ENCODE measurements at regions not wholly inside any gene's neighbourhood (a gene's known extent, or its start where the extent isn't known, plus 50 kb on each side); places are given as distances from the start of the nearest gene placed in this dataset.
A peak's percentile ranks its signal among the peaks of the same experiment; 100 is the strongest.
"Not testable (repeated sequence)": the region's sequence is repeated elsewhere in the genome, so short reads cannot be mapped to it uniquely, and the experiment has no call there.

DNA sequence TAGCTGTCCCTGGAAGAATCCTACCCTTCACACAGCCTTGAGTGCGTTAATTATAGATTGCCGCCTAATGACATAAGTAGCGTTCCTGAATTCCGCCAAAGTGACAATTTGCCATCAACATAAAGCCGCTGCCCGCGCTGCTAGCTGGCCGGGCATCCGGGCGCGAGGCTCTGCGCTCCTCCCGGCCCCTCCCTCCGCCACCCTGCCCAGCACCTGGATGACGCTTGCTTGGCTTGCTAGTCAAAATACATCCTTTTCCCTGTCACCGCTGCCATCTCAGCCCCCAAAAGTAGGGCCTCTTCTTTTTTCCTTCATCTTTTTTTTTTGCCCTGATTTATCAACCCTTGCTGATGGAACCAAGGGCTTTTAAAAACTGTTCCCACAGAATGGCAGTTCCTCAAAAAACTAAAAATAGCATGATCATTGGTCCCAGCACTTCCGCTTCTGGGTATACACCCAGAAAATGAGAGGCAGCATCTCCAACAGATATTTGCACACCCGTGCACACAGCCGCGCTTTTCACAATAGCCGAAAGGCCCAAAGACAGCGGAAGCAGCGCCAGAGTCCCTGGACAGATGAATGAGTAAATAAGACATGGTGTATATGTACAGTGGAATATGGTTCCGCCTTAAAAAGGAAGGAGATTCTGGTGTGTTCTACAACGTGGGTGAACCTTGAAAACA is 235.2 kb downstream of the BCL11B start:
- H3K4me2 ChIP-seq = peak overlapping the region; percentile 89
- H3K9ac ChIP-seq = peak overlapping the region; percentile 36; the same call in 1 of the 2 replicates
- peak overlapping the region; percentile 75 for H3K27ac ChIP-seq
- TF ChIP-seq Cebpa-rat (IDR thresholded peaks at IDR 0.05) = no peak
- no peaks in the 10 kb centered on the region for H4K20me1 ChIP-seq
- H3K4me1 ChIP-seq = peaks cover 71% of the 10 kb centered on the region
- H3K4me3 ChIP-seq = peak overlapping the region; percentile 37
- no peaks in the 10 kb centered on the region for H3K36me3 ChIP-seq
- no peaks in the 10 kb centered on the region for H3K27me3 ChIP-seq
- H3K9me3 ChIP-seq = peaks cover 21% of the 10 kb centered on the region

DNA sequence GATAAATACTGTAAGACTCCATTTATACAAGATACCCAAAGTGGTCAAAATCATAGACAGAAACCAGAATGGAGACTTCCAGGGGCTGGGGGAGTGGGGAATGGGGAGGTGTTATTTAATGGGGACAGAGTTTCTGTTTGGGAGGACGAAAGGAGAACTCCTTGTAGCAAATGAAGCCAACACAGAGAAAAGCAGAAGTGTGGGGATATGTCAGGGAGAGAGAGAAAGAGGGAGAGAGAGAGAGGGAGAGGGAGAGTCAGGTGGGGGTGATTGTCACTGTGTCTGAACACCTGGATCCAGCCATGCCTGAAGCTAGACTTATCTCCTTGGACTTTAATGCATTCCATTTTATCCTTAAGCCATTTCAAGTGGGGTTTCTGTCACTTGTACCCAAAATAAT is 234.7 kb downstream of the BCL11B start:
- not testable (repeated sequence) for H3K36me3 ChIP-seq, H3K27me3 ChIP-seq, H4K20me1 ChIP-seq
- Histone ChIP-seq H3K4me2 (peak overlapping the region; percentile 89), H3K27ac (peak overlapping the region; percentile 75), H3K4me3 (peak overlapping the region; percentile 37; the same call in 1 of the 2 replicates), H3K9me3 (peaks cover 15% of the 10 kb centered on the region), H3K9ac (peak overlapping the region; percentile 36; the same call in 1 of the 2 replicates), H3K4me1 (peaks cover 77% of the 10 kb centered on the region)

DNA sequence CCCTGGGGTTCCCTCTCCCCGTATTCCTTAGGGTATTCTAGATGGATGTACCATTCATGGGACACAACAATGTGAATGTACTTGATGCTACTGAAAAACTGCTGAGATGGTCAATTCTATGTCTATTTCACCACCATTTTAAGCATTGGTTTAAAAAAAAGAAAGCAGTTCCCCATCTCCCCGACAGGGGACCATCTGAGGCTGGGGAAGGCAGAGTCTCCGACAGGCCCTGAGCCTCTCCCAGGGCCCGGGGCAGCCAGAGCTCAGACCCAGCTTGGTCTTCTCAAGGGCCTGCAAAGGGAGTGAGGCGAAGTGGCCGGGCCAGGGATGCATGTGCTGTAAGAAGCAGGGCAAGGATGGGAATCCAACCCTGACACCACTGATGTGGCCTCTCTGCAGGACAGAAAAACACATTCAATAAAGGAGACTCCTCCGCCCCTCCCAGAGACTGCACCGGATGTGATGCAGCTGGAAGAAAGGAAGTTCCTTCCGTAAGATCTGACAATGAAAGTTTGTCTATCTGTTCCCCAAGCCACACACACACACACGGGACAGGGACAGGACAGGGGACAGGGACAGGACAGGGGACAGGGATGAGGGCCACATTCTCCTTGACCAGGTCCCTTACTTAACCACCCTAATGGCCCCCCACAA is 234.1 kb downstream of the BCL11B start:
- no peak overlapping the region for H3K4me3 ChIP-seq
- H4K20me1 ChIP-seq = no peaks in the 10 kb centered on the region
- no peaks in the 10 kb centered on the region for H3K36me3 ChIP-seq
- H3K27me3 ChIP-seq = no peaks in the 10 kb centered on the region
- peak overlapping the region; percentile 89 for H3K4me2 ChIP-seq
- no peak overlapping the region for H3K9ac ChIP-seq
- H3K4me1 ChIP-seq = peaks cover 82% of the 10 kb centered on the region
- H3K27ac ChIP-seq = peak overlapping the region; percentile 75
- TF ChIP-seq Cebpa-rat (IDR thresholded peaks at IDR 0.05) = no peak
- H3K9me3 ChIP-seq = peaks cover 9% of the 10 kb centered on the region

DNA sequence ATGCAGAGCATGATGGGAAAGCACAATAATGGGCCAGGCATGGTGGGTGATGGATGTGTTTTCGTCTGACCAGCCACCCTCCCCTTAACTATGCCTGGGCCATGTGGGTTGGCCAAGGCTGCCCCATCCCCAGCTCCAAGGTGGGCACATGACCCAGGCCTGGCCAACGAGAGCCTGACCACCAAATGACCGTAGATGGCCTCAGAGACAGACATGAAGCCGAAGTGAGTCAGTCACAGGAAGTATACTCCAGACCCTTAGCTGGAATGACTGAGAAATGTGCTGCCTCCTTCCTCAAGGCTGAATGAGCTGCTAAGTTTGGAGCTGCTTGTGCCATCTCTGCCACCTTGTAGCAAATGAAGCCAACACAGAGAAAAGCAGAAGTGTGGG is 233.6 kb downstream of the BCL11B start:
- Histone ChIP-seq H3K27ac (peak overlapping the region; percentile 75), H3K4me1 (peaks cover 87% of the 10 kb centered on the region), H3K9ac (no peak overlapping the region), H3K36me3 (no peaks in the 10 kb centered on the region), H3K4me3 (no peak overlapping the region), H4K20me1 (no peaks in the 10 kb centered on the region), H3K27me3 (no peaks in the 10 kb centered on the region), H3K4me2 (peak overlapping the region; percentile 89), H3K9me3 (peaks cover 4% of the 10 kb centered on the region)
- no peak for TF ChIP-seq Cebpa-rat (IDR thresholded peaks at IDR 0.05)

DNA sequence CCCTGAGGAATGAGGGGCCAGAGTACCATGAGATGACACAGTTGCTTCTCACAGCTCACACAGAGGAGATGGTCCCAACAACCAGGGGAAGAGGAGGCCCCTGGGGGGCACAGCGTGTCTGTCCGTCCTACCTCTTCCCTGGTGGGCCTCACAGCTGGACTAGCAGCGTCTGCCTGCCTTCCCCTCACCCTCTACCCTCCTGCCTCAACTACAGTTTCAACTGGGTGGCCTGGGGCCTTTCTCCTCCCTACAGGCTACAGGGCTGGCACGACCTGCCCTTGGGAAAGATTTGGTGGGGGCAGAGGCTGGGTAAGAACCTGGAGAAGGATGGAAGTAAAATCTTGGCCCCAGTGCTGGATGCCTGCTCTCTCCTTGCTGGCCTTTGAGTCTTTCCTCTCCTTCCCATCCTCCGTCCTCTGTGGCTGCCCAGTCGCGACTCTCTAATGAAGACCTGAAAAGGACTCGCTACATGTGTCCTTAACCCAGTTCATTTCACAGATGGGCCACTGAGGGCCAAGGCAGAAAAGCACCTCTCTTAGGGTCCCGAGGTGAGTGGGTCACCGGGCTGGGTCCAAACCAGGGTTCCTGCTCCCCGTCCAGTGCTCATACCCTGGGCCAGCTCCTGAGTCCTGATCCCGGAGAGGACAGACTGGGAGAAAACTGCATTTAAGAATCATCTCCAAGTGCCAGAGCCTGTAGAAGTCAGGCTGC is 232.5 kb downstream of the BCL11B start:
- H3K27me3 ChIP-seq = no peaks in the 10 kb centered on the region
- no peaks in the 10 kb centered on the region for H3K36me3 ChIP-seq
- H3K4me2 ChIP-seq = peak overlapping the region; percentile 89
- H3K27ac ChIP-seq = peak overlapping the region; percentile 81
- no peak overlapping the region for H3K4me3 ChIP-seq
- H3K4me1 ChIP-seq = peaks cover 95% of the 10 kb centered on the region
- TF ChIP-seq Cebpa-rat (IDR thresholded peaks at IDR 0.05) = no peak
- 0 out of 2 replicates have a peak overlapping the region, but pooled peaks have one; percentile 29 for H3K9ac ChIP-seq
- H4K20me1 ChIP-seq = no peaks in the 10 kb centered on the region
- no peaks in the 10 kb centered on the region for H3K9me3 ChIP-seq

DNA sequence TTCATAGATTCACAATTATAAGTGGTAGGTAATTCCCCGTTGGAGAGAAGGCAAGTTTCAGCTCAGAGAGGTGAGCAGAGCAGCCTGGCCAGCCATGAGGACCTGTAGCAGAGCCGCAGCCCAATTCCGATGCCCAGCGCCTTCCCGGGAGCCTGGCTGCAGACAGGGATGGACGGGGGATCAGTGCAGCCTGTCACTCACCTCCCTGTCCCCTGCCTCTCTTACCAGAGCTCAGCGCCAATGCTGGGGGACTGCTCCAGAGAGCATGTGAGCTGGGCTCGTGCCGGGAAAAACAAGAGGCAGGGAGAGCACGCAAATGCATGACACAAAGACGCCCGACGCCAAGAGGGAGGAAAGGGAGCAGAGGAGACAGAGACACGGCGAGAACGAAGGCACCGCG is 231.9 kb downstream of the BCL11B start:
- Histone ChIP-seq H3K4me3 (no peak overlapping the region), H3K9me3 (no peaks in the 10 kb centered on the region), H3K36me3 (no peaks in the 10 kb centered on the region), H3K4me2 (peak overlapping the region; percentile 89), H4K20me1 (no peaks in the 10 kb centered on the region), H3K27ac (peak overlapping the region; percentile 81), H3K4me1 (peaks cover 91% of the 10 kb centered on the region), H3K9ac (no peak overlapping the region), H3K27me3 (no peaks in the 10 kb centered on the region)
- TF ChIP-seq Cebpa-rat (IDR thresholded peaks at IDR 0.05) = no peak

DNA sequence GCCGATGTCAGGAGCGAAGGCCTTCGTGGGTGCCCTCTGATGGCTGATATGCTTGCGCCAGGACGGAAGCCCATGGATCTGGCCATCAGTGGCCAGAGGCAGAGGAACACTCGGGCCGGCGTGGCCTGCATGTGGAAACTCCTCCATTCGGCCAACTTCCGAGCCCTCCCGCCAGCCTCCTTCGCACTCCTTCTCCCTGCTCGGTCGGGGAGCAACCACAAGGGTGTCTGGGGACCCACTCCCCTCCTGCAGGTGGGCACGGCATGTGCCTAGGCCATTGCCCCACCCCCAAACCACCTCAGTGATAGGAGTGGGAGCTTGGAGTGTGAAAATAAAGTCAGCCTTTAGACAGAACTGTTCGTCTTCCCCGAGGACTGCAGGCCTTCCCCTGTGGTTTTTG is 231.3 kb downstream of the BCL11B start:
- TF ChIP-seq Cebpa-rat (IDR thresholded peaks at IDR 0.05) = no peak
- Histone ChIP-seq H3K4me2 (peak overlapping the region; percentile 89), H3K36me3 (no peaks in the 10 kb centered on the region), H3K4me3 (no peak overlapping the region; the same call in 1 of the 2 replicates), H3K9ac (no peak overlapping the region), H3K27ac (peak overlapping the region; percentile 81), H3K4me1 (peaks cover 89% of the 10 kb centered on the region), H4K20me1 (no peaks in the 10 kb centered on the region), H3K9me3 (no peaks in the 10 kb centered on the region), H3K27me3 (no peaks in the 10 kb centered on the region)

DNA sequence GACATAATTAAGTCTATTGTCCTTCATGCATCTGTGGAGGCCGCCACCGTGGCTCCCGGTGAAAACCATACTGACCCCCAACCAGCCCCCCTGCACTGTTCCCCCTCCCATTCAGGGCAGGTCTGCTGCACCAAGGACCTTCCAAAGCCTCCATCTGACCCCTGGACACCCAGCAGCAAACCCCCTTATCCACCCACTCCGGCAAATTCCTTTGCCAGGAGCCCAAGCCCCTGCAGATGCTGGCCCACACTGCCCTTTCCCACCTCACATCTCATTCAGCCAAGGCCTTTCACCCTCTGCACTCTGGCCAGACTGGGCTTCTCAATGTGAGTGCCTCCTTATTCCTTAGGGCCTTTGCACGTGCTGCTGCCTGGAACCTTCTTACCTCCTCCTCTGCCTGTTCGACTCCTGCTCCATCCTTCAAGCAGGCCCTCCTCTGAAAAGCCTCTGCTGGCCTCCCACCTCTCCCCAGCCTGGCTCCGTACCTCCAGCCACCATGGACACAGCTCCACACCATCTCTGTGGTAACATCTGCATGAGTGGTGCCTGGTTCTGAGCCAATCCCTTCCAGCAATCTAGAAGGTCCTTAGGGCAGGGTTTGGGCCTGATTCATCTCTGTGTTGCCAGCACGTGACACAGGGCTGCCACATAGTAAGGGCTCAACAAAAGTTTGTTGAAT is 230.7 kb downstream of the BCL11B start:
- no peak for TF ChIP-seq Cebpa-rat (IDR thresholded peaks at IDR 0.05)
- Histone ChIP-seq H3K27me3 (no peaks in the 10 kb centered on the region), H4K20me1 (no peaks in the 10 kb centered on the region), H3K4me1 (peaks cover 88% of the 10 kb centered on the region), H3K27ac (peak overlapping the region; percentile 81), H3K4me2 (peak overlapping the region; percentile 89), H3K9me3 (no peaks in the 10 kb centered on the region), H3K9ac (no peak overlapping the region), H3K36me3 (no peaks in the 10 kb centered on the region), H3K4me3 (no peak overlapping the region)

DNA sequence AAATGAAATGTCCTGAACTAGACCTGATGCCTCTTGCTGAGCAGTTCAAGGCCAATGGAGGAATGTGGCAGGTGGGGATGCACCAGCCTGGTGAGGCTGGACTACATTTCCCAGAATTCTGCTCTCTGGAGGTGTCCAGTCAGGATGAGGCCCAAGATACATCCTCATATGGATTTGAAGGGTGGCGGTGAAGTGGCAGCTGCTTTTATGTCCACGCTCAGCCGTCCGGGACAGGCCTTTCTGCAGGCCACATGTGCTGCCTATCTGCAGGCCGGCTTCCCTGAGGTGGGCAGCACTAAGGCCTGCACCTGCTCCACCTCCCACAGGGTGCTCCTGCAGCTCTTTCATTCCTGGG is 230.2 kb downstream of the BCL11B start:
- Histone ChIP-seq H3K36me3 (no peaks in the 10 kb centered on the region), H4K20me1 (no peaks in the 10 kb centered on the region), H3K4me3 (no peak overlapping the region), H3K4me2 (peak overlapping the region; percentile 89), H3K9me3 (no peaks in the 10 kb centered on the region), H3K4me1 (peaks cover 83% of the 10 kb centered on the region), H3K9ac (no peak overlapping the region), H3K27ac (peak overlapping the region; percentile 81), H3K27me3 (no peaks in the 10 kb centered on the region)
- TF ChIP-seq Cebpa-rat (IDR thresholded peaks at IDR 0.05) = no peak

Measured in BLaER1 (cell line).